Activated T-cell treated with anti-CD3 and anti-CD28 coated beads for 1 hour (primary cell): ENCODE measurements at regions not wholly inside any gene's neighbourhood (a gene's known extent, or its start where the extent isn't known, plus 50 kb on each side); places are given as distances from the start of the nearest gene placed in this dataset.
"Not testable (repeated sequence)": the region's sequence is repeated elsewhere in the genome, so short reads cannot be mapped to it uniquely, and the experiment has no call there.

Experiments
- DNase-seq: peaks from one replicate; pipeline ENCODE4 v3.0.0-alpha.2; 2020; ENCODE audit warnings: low read depth

DNA sequence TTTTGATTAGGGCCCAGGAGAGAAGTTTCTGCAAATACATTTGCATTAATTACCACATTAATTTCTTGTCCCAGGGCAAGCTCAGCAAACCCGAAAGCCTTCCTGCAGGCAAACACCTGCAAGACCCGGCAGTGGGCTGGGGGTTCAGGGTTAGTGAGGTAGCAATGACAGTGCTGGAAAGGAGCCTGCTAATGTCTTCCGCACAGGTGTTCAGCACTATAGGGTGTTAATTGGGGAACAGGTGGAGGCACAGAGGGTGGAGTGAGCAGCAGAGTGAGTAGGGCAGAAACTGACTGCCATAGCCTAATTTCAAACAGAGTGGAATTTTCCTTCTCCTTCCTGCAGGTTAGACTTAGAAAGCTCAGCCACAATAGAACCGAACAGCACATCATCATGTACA, 50.9 kb upstream of the UBASH3B start:
- DNase-seq, result no peak

DNA sequence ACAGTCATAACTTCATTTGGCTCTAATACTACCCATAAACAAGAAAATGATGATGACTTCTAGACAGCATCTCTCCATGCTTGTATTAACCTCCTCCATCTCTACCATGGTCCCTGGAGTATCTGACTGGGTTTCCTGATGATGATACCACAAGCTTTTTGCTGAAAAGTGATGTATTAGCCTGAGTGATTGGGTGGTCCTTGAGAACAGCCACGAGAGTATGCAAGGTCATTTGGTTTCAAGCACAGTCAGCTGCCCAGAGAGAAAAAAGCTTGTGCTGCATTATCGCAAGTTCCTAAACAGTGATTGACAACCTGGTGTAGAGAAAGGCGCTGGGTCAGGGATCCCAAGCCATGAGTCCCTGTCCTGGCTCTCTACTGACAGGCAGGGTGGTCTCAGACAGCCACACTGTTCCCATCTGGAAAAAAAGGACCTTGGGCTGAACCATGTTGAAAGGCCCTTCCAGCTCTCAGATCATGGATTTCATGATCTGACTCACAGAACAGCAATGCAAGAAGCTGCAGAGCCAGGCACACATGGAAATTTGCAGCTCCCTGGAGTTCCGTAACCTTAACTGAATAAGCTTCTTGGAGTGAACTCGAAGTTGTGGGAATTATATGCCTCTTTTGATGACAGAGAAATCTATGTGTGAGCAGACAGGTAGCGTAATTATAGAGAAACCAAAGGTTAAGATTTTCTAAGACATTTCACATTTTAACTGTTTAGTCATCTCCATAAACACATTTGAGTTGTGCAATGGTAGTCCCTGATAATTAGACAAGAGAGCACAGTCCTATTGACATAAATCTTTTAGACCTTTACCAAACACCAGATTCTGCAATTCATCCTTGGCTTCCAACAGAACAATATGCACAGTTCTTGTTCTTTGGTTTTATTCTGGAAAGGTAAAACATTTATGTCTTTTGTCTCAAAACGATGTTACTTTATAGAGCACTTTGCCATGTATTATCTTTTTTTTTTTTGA, 54.1 kb upstream of the UBASH3B start:
- no peak for DNase-seq

DNA sequence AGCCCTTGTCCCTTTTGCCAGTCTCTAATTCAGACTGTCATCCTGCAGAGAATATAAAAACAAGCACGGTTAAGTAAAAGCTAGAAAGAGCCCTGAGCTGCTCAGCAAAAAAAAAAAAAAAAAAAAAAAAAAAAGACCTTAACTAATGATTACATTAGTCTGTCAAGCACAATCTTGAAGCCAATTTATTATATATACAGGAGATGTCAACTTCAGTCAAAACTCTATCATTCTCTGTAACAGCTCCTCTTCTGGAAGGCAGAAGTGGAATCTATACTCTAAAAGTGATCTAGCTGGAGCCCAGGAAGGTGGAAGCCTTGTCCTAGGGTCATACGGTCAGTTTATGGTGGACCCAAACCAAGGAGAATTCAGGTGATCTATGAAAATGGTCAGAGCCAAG, 55.2 kb upstream of the UBASH3B start:
- DNase-seq, result no peak

DNA sequence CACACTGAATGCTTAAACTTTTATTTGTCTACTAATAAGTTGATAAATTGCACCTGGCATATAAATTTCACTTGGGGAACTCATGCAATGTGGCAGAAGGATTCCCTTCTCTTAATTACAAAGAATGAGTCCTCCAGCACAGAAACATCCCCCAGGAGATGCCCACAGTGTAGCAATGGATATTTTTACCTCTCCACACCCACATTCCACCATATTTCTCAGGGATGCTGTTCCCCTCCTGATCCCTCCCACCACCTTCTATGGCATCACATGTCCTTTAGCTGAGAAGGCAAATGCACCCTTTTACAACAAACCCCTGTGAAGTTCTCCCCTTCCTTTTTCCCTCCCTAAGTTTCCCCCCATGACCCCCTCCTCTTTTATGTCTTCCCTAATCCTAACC, 56.1 kb upstream of the UBASH3B start:
- no peak for DNase-seq

DNA sequence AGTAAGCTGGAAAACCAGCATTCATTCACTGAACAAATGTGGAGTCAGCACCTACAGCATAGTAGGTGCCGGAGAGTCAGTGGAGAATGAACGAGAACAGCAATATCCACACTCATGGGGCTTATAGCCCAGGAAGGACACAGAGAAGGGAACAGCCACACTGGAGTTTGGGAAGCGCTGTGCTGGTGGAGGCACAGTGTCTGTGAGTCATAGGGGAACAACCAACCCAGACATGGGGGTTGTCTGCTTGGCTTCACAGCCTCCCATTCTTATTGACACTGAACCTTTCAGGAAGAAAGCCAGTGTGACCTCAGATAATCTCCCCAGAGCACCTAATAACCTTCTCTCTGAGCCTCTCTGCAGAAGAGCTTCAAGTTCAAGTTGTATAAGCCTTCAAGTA, 56.6 kb upstream of the UBASH3B start:
- DNase-seq, result no peak

DNA sequence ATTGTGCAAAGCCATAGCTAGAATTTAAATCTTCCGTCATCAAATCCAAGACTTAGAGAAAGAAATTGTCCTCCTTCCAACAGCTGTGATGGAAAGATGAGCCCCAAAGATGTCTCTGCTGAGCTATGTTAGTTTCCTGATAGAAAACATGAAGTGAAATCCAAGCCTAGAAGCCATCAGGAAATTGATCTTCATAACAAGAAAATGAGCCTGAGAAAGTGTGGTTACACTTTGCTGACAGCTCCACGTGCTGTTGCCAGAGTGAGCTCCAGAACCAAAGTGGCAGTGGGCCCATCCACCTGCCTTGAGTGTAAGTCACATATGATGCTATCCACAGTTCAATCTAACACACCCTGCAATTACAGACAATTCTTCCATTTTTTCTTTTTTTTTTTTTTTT, 58.0 kb upstream of the UBASH3B start:
- DNase-seq, result no peak

DNA sequence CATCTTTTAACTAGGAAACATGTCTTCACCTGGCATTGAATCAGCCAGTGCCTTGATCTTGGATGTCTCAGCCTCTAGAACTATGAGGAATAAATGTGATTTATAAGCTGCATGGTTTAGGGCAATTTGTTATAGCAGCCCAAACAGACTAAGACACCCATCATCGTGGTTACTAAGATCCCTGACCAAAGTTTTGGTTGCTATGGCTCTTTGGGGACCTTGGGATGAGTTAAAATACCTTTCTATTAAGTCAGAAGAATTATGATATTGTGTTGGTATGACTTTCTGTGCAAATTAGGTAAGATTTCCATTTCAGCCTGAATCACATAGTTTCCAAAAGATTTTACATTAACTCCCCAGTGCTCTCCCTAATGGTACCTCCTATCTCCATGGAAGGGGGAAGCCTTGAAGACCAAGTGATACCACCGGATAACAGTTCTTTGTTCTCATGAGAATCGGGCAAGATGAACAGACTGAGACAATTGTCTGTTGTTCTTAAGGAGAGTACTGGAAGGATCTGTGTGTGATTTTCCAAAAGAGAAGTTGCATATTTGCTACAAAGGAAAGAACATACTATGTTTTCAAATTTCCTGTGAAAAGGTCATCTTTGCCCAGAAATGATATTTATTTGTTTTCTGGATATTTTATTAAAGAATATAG, 60.4 kb upstream of the UBASH3B start:
- DNase-seq, result no peak

DNA sequence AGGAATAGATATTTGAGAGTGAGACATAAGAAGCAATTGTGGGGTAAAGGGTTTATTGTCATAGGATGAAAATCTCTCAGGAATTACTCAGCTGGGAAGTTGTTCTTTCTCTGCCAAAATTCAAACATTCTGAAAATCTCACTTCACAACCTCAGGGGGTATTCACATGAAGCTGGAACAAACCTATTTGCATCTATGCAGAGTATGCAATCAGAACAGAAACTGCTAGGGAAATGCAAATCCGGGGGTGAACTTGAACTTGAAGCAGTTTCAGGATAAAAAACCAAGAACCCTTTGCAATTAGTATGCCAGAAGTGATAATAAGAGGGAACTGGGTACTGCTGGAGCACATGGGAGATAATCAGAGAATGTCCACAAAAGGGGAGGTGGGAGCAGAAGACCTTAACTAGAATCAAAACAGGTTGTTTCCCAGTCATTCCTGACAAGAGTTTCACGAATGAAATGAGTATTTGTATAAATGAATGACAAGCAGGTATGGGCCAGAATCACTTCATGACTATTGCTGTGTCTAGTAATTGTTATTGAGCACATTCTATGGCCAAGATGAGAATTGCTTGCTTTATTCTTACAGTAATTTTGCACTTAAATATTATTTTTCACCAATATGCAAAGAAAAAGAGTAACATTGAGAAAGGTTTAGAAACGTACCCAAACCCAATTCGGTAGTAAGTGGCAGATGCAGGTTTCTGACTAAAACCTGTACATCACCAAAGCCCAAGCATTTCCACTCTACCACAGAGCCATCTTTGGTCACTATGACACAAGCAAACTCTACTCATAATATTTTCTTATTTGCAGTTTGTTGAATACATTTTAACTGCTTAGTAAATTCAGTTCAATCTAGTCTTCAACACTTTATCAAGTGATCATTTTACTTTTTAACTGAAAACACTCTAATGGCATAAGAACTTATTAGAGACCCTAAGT, 61.8 kb upstream of the UBASH3B start:
- DNase-seq, result no peak

DNA sequence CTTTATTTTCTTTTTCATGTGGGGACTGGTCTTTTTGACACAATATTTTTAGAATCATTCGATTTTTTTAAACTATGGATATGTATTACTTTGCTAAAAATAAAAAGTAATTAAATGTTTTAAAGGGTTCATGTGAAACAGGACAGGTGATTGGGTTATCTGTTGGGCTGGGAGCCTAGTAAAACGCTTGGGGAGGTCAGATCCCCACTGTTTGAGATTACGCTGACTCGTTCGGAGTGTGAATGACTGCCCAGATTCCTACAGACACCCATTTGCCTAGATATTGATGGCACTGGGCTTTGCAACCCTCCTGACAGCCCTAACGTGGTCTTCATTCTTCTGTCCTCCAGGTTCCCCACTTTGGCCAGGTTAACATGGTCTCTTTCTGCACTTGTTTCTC, 62.9 kb upstream of the UBASH3B start:
- no peak for DNase-seq

DNA sequence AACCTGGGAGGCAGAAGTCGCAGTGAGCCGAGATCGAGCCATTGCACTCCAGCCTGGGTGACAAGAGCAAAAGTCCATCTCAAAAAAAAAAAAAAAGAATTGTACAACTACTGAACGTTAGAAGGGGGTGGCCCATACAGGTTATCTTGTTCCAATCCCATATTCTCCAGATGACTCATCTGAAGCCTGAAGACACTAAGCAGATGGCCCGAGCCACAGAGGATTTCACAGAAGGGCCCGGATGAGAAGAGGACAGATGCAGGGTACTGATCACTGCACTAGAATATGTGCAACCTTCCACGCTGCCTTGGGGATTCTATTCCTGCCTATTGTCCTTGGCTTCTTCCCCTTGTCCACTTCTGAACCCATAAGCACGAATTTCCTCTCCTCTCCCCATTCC, 70.9 kb upstream of the UBASH3B start:
- DNase-seq, result no peak

DNA sequence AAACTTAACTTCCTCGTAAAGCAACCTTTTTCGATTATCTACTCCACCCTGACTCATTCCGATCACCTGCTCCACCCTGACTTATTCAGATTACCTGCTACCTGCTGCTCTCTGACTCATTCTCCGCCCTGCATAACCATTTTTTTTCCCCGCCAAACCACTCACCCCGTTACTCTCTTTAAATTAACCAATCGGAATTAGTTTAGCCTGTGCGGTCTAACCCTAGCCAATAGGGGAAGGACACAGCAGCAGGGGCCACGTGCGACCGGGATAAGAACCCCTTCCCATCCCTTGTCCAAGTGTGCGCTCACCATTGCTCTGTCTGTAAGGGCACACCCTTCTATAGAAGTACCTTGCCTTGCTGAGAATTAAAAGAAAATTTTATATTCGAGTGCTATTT, 75.5 kb upstream of the UBASH3B start:
- not testable (repeated sequence) for DNase-seq

DNA sequence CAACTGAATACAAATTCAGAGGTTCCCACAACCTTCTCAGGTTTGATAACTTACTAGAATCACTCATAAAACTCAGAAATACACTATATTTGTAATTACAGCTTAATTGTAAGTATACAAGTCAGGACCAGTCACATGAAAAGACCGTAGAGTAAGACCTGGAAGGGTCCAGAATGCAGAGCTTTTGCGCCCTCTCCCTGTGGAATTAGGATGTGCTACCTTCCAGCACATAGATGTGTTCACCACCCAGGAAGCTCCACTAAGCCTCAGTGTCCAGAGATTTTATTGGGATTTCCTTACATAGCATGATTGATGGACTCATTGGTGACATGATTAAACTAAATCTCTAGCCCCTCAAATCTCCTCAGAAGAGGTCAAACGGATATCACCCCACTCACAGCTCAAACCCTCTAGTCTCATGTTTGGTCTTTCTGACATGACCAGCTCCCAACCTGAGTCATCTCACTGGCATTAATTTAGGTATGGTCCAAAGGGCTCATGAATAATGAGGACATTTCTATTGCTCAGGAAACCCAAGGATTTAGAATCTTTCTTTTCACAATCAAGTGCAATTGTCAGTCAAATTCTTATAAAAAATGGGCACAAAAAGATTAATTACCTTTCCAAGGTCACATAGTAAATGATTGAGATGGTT, 77.2 kb upstream of the UBASH3B start:
- no peak for DNase-seq

DNA sequence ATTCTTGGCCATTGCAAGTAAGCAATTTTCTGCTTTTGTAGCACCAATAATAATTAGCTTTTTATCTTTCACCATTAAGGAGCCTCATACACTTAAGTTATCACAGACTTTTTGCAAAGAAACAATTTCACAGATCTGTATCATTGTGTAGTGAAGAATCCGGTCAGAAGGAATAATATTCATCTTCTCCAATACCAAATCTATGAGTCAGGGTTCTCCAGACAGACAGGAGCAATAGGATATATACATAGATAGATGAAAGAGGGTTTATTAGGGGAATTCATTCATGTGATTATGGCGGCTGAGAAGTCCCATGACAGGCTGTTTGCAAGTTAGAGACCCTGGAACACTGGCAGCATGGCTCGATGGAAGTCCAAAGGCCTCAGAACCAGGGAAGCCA, 82.9 kb upstream of the UBASH3B start:
- DNase-seq, result no peak

DNA sequence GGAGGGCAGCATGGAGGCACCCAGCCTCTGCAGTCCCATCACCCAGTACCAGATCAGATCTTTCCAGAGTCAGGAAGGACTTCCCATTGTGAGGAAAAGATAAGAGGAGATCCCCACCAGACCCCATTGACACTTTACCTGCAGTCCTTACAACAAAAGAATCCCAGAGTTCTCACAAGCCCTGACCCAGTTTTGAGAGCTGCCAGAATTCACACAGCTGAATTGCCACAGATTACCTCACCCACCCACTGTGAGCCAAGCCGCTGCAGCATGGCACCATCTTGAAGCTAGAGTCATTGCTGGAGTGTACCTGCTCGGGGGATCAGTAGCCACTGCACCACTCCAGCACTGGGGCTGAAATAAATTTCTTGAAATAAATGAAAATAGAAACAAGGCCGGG, 91.8 kb upstream of the UBASH3B start:
- DNase-seq, result no peak

DNA sequence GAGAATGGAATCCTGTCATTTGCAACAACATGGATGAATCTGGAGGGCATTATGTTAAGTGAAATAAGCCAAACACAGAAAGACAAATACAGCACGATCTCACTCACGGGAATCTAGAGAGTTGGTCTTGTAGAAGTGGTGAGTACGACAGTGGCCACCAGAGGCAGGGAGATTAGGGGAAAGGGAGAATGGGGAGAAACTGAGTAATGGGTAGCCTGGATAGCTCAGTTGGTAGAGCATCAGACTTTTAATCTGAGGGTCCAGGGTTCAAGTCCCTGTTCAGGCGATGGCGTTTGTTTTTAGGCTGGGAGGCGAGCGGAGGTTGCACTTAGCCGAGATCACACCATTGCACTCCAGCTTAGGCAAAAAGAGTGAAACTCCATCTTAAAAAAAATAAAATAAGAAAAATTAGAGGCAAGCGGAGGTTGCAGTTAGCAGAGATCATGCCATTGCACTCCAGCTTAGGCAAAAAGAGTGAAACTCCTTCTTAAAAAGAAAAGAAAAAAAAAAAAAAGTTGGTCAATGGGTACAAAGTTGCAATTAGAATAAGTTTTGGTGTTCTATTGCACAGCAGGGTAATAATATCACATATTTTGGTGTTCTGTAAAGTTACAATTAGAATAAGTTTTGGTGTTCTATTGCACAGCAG, 95.7 kb upstream of the UBASH3B start:
- DNase-seq, result no peak

DNA sequence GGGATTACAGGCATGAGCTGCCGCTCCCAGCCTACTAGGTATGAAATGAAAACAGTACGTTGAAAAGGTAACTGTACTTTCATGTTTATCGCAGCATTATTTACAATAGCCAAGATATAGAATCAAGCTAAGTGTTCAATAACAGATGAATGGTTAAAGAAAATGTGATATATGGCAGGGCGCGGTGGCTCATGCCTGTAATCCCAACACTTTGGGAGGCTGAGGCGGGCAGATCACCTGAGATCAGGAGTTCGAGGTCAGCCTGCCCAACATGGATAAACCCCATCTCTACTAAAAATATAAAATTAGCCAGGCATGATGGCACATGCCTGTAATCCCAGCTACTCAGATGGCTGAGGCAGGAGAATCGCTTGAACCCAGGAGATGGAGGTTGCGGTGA, 96.3 kb upstream of the UBASH3B start:
- not testable (repeated sequence) for DNase-seq

DNA sequence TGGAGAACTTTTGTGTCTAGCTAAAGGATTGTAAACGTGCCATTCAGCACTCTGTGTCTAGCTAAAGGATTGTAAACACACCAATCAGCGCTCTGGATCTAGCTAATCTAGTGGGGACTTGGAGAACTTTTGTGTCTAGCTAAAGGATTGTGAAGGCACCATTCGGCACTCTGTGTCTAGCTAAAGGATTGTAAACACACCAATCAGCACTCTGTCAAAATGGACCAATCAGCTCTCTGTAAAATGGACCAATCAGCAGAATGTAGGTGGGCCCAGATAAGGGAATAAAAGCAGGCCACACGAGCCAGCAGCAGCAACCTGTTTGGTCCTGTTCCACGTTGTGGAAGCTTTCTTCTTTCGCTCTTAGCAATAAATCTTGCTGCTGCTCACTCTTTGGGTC, 98.4 kb upstream of the UBASH3B start:
- DNase-seq, result not testable (repeated sequence)

DNA sequence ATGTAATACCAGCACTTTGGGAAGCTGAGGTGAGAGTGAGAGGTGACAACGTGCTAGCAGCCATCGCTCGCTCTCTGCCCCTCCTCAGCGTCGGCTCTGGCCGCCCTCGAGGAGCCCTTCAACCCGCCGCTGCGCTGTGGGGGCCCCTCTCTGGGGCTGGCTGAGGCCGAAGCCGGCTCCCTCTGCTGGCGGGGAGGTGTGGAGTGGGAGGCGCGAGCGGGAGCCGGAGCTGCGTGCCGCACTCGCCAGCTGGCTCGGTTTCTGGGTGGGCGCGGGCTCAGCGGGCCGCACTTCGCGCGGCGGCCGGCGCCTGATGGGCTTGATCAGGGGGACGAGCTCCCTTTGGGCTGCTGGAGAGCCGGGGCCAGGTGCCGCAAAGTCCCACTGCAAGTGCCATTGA, 98.9 kb upstream of the UBASH3B start:
- no peak for DNase-seq

DNA sequence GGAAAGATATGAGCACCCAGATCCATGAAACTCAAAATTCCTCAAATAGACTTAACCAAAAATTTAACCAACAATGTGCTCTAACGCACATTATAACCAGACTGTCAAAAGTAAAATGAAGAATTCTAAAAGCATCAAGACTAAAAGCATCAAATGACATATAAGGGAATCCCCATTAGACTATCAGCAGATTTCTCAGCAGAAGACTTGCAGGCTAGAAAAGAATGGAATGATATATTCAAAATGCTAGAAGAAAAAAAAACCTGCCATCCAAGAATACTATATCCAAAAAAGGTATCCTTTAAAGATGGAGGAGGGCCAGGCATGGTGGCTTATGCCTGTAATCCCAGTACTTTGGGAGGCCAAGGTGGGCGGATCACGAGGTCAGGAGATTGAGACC, 117.5 kb upstream of the UBASH3B start:
- no peak for DNase-seq

DNA sequence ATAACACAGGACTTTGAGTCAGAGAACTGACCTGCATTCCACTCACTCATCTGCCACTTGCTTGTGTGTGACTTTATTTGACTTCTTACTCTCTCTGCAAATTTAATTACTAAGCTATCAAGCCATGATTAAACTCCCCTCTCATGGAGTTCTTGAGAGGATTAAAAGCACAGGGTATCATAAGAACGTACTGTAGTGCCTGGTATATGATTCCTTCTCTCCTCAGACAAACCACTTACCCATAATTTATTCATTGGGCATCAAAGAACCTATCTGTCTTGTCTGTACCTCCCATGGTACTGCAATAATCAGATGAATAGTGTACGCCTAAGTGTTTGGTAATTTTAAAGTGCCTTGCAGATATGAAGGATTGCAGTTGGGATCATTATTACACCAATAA, 130.6 kb upstream of the UBASH3B start:
- no peak for DNase-seq
